Dermis microvascular lymphatic vessel endothelial cell (primary cell): ENCODE measurements at regions not wholly inside any gene's neighbourhood (a gene's known extent, or its start where the extent isn't known, plus 50 kb on each side); places are given as distances from the start of the nearest gene placed in this dataset.
"Not testable (repeated sequence)": the region's sequence is repeated elsewhere in the genome, so short reads cannot be mapped to it uniquely, and the experiment has no call there.

Experiments used
- DNase-seq, 2 donors: peaks; one replicate each; pipeline versions ENCODE4 v3.0.0 to v3.0.0-alpha.2; 2010; ENCODE audit warnings: low read depth in 2 of 2

DNA sequence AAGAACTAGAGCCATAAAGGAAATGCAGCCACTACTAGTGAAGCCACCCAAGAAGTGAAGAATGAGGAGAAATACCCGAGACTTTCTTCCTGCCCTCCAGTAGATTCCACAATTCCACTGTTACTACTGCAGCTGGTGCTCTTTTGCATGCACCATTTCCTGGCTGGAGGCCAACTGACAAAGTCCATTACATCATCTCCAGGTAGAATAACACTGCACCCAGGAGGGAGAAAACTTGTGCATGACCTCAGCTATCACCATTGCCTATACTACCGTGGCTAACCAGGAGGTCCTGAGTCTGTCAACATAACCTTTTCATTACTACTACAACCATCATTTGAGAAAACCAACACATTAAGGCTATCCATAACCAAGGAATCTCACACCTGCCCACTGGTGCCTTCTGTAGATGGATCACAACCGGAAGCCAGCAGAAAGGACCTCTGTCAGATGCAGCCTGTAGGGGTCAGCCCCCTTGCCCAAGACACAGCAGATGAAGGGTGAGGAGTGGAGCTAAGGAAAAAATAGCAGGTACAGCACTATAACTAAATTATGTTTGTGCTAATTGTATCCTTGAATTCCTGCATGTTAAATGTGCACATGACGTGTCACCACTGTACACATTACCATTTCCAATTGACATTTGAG lies 200.8 kb upstream of the C2CD4B start:
- DNase-seq = no peak

DNA sequence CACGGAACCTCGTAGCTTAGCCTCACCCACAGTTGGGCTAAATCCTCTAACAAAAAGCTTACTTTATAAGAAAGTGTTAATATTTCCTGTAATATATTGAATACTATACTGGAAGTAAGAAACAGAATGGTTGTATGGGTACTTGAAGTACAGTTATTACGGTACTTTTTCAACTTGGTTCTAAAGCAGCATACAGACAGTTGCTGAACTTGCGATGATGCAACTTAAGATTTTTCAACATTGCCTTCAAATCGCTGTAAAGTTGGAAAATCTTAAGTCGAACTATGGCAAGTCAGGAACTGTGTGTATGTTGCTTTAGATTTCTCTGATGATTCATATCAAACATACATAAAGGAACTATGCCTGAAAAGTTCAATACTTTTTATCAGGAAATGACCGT lies 204.4 kb upstream of the C2CD4B start:
- no peak for DNase-seq

DNA sequence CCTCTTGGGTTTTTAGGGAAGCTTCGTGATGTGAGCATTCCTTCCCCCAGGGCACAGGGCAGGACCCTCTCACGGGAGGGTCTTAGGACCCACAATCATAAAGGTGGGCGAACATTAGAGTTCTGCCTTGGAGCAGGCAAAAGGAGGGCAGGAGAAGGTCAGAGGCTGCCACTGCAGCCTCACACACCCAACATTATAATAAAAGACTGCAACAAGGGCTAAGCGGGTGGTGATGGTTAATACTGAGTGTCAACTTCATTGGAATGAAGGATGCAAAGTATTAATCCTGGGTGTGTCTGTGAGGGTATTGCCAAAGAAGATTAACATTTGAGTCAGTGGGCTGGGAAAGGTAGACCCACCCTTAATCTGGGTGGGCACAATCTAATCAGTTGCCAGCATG lies 206.6 kb upstream of the C2CD4B start:
- DNase-seq = not testable (repeated sequence)

DNA sequence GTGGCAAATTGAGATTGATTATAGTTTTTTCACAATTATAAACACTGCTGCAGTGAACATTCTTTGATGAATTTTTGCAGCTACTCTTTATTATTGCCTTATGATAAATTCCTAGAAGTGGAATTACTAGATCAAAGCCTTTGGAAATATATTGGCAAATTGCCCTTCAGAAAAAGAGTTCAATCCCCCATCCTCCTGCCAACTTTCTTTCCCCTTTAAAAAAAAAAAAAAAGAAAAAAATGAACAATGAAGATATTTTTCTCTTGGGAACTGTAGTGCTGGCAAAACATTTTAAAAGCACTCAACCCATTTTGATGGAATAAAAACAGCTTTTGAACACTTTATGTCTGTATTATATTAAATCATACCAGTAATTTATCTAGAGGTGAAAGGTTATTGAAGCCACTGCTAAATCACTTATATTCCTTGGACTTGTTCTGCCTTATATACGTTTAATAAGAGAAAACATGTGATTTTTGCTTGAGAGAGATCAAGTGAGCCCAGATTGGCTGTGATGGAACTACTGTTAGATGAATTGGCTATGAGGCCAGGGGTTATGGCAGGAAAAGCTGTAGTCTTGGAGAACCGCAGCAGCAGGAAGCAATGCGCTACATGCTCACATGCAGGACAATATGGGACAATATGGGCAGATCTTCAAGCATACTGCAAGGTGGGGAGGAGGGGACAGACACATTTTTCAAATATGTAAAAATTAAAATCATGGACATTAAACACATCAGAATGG lies 212.8 kb upstream of the C2CD4B start:
- DNase-seq = no peak

DNA sequence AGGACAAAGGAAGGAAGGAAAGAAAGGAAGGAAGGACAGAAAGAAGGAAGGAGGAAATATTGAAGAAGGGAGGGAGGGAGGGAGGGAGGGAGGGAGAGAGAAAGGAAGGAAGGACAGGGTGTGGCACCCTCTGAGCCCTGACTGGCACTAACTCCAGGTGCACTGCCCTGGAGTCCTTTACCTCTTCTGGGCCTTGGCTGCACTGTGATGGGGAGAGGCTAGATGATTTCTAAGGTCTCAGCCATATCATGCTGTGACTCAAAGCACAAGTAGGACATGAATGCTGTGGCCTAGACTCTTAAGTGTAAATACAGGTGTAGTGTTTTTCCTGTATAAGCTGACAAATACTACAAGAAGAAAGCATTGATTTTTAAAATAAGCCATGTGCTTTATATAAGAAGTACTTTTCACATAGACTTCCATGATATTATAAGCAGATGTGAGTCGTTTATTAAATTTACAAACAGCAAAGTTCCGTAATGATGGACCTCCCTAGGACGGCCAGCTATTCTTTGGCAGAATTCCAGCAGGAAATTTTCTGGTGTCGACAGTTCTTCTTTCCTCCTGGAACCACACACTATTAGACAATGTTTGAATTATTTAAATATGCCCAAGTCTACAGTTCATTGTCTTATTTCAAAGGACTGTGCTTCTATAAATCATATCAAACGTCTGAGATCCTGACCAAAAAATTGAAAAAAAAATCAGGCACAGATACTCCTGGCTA lies 213.8 kb upstream of the C2CD4B start:
- DNase-seq = no peak

DNA sequence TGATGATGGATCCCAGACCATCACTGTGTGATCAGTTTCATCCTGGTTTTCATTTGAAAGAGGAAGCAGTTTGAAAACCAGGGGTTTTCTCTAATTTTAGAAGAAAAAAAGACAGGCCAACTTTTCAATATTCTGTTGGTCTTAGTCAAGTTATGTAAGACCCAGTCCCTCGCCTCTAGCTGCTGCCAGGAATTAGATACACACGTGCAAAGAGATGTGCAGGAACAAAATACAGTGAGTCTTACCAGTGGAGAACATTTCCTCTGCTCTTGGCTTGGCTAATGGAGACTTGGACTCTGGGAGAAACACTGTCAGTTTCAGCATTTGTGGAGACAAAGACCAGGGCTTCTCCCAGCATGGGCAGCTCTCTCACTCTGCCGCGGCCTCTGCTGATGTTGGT lies 214.9 kb upstream of the C2CD4B start:
- no peak for DNase-seq

DNA sequence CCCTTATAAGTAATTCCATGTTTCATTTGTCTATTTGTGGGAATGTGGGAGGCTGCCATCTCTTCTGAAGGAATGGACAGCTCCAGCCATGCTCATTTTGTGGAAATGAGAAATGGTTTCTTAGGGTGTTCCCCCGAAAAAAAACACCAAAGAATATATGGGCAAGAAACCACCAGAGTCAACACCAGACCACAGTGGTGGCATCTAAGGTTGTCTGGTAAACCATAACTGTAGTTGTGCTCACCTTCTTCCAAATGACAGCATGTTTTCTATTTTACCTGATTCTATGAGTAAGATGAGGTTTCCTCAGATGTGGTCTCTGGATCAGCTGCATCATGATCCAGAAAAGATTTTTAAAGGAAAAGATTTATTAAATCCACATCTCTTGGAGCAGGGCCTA lies 217.0 kb upstream of the C2CD4B start:
- DNase-seq = no peak

DNA sequence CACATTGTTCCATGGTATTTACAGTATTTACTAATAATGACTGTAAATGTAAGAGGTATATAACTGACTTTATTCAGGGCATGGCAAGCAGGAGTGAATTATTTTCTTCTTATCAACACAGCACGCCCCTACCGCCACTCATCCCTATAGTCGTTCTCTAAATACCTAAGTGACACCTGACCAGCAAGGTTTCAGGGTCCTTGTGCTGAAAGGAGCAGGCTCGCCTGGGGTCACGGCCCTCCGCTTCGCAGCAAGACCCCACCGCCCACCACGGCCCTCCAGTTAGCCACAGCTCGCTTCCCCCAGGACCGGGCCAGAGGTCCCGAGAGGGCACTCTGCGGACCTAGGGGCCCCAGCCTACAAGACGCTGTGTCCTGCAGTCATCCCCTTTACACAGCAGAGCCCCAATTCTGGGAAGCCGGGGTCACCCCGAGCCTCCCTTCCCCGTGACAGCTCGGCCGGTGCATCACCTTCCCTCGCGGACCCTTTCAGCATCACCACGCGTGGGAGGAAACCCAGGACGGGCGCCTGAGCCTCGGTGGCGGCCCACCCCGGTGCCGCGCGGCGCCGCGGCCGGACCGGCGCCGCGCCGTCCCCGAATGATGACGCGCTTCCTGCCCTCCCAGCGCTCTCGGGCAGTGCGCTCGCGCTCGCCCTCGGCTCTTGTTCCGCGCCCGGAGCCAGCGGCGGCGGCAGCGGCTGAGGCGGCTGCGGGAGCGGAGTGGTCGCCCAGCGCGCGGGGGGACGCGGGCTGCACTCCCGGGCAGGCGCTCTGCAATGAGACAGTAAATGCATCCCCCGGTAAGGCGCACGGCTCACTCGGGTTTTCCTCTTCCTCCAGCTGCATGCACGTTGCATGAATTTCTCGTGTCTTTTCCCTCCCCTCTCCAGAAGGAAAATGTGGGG lies 225.1 kb upstream of the C2CD4B start, which contains the start of gene TLN2:
TLN2 (plus strand) TSS at position 666 of the 906 bp plus-strand sequence.
- DNase-seq = peak; percentile 60 to 84

DNA sequence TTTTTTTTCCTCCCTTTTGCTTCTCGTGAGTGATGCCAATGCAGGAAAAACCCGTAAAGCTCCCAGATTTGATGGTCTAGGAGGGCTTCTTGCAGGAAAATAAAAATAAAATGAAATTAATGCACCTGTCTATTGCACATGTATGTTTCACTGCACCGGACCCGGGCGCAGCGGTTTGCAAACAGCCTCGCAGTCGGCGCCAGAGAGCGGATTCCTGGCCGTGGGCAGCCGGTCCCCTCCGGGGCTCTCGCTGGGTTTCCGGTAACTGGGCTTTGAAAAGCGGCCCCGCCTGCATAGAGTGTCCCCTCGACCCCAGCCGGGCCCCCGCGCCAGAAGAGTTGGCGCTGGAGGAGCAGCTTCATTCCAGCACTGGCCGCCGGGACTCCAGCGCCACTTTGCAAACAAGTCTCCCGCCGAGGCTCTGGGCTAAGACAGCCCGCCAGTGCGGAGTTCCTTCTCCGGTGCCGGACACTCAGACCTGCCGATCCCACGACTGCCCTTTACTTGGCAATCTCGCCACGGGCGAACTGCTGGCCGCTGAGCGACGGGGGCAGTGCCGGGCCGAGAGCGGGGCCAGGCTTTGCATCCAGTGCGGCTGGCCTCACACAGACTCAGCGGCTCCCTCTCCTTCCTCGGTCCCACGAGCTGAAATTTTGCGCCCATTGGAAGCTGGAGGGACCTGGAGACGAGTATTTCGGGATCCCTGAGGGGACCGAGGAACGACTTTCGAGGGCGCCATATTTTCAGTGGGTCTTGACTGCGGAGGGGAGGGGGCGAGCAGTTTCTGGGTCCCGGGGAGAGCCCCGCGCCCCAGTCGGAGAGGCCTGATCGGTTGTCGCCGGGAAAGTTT lies 225.9 kb upstream of the C2CD4B start:
- DNase-seq = peak in 1 of 2 donors; percentile 40

DNA sequence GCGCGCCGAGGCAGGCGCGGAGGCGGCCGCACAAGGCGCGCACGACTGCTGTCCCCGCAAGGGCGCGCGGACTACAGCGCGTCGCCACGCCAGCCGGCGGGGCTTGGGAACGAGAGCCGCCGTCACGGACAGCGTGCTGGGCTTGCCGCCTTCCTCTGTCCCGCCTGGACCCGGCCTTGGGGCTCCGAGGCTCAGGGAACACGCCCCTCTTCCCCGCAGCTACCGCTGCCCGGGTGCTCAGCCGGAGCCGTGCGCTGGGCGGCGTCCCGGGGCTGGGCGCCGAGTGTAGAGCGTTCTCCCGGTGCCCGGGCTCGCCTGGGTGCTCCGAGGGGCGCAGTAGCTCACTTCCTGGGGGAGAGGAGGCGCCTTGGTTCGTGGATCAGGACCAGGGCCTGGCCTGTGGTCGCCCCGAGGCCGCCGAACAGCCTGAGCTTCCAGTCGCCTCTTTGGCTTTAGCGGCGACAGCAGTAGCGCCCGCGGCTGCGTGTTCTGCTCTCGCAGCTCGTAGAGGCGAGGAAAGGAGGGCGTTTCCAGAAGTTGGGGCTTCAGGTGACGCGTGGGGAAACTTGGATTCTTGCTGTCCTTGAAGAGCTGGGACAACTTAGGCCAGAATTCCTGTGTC lies 226.7 kb upstream of the C2CD4B start:
- peak in 1 of 2 donors; percentile 39 for DNase-seq

DNA sequence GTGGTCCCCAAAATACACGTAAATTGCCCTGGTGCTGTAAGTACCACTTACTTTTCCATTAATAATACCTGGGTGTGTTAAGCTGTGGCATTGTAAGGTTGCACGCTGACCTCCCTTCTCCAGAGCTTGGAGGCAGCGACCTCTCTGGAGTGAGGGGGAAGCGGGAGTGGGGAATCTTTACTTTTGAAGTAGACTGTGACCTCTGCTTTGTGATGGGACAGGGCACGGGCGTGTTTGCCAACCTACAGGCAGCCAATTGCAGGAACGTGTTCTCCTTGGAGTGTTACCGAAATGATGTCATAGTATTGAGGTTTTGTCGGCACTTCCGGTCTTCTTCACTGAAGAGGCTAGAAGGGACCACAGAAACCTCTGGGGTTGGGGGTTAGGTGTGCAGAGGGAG lies 227.3 kb upstream of the C2CD4B start:
- no peak for DNase-seq

DNA sequence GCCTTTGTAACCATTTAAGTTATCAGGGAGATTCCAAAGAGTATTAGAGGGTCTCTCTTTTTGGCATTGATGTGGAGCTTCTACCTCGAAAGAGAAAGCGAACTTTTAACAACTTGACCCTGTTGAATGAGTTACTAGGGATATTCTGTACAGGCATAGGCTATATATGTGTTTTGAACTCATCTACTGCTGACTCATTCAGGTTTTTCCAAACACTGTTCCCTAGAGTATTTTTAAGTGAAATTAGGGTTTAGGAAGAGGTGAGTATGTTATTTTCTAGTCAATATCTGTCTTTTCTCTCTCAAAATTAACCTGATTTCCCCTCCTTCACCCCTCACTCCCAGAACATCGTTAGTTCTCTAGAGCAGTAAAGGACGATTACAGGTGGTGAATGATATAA lies 228.1 kb upstream of the C2CD4B start:
- no peak for DNase-seq

DNA sequence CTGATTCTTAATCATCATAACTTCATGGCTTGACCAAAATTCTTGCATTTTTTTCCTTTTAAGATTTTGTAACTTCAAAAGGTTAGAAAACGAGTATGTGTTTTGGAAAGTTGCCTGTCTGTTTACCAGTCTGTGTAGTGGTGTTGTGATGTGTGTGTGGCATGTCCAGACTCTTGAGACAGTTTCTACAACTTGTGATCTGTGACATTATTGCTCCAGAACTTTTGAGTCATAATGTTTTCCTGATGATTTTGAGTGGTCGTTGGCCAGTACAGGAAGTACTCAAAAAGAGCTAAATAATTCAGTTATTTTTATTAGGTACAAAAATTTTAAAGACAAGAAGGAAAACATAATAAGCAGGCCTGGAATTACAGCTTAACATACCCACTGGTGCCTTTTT lies 229.0 kb upstream of the C2CD4B start:
- no peak for DNase-seq

DNA sequence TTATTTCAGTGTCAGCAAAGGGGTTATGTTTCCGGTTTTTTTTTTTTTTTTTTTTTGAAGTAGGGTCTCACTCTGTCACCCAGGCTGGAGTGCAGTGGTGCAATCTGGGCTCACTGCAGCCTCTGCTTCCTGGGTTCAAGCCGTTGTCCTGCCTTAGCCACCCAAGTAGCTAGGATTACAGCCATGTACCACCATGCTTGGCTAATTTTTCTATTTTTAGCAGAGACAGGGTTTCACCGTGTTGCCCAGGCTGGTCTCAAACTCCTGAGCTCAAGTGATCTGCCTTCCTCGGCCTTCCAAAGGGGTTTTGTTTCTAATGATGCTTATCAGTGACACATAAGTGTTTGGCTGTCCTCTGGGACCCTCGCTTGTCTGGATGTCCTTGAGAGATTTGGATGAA lies 235.7 kb upstream of the C2CD4B start:
- DNase-seq = no peak

DNA sequence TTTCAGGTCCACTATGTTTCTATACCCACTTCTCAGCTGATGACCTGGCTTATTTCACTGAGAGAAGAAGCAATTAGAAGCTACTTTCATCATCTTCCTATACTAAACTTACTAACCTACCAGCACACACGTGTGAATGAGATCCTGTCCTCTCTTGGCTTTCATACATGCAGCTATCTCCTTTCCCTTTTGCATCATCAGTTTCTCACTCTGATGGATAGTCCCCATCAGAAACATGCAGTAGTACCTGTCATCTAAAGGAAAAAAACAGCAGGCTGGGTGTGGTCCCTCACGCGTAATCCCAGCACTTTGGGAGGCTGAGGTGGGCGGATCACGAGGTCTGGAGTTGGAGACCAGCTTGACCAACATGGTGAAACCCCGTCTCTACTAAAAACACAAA lies 237.6 kb upstream of the C2CD4B start:
- no peak for DNase-seq

DNA sequence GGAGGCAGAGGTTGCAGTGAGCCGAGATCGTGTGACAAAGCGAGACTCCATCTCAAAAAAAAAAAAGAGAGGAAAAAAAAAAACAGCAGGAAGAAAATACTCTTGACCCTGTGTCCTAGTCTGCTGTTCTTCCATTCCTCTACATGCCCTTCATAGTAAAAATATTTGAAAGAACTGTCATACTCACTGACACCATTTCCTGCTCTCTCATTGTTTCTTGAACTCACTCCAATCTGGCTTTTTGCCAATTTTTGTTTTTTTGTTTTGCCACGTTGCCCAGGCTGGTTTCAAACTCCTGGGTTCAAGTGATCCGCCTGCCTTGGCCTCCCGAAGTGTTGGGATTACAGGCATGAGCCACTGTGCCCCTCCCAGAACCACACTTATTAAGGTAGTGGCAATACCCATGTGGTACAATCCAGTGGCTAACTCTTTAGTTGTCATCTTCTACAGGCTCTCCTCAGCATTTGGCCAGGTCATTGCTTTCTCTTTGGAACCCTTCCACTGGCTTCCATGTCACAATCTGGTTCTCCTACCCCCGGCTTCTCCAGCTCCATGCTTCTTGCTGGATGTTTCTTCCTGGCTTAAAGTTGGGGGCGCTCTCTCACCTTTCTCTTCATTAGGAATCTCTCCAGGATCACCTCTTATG lies 238.2 kb upstream of the C2CD4B start:
- DNase-seq = peak; percentile 49 to 53

DNA sequence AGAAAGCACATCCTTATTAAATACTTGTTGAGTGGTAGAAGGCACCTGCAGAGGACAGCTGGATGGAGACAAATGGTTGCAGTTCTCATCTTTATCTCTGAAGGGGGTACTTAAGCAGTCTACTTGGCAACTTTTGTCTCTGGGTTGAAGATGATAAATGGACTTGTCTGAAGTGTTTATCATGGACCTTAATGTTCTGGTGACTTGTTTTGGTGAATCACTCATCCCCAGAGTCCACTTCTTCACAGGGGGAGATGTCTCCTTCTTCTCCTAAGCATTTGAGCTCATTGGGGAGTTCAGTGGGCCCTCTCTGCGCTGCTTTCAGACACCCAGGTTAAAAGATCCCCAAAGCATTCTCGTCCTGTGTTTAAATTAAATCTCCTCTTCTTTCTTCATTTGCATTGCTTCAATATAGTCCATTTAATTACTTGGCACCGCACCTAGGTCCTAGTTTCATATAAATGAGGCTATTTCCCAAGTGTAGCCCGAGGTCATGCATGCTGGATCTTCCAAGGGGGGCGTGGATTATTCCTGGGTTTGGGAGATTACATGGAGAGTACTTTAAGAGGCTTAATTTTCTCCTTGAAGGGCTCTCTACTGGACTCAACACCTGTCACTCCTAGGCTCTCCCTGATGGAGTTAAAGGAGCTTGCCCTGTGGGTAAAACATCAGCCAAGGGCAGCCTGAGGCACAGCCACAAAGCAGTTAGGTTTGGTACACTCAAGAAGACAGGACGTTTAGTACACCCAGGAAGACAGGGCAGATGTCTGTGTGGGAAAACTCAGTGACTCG lies 239.3 kb upstream of the C2CD4B start:
- no peak for DNase-seq

DNA sequence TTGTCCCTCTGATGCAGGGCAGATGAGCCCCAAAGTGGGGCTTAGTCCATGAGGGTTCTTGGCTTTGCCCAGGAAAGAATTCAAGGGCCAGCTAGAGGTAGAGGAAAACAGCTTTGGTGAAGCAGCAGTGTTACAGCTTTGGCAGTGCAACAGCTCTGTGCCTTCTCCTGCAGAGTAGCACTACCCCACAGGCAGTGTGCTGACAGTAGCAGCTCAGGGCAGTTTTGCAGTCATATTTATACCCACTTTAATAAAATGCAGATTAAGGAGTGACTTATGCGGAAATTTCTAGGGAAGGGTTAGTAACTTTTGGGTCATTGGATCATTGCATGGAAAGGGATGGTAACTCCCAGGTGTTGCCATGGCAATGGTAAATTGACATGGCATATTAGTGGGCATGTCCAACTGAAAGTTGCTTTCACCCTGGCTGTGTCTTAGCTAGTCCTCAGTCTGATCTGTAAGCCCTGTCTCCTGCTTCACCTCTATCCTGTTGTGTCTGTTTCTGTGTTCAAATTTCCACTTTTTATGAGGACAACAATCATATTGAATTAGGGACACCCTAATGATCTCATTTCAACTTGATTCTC lies 241.3 kb upstream of the C2CD4B start:
- no peak for DNase-seq
